Testis (tissue), 2 donors: ENCODE measurements at regions not wholly inside any gene's neighbourhood (a gene's known extent, or its start where the extent isn't known, plus 50 kb on each side); places are given as distances from the start of the nearest gene placed in this dataset.

Source experiments
- POLR2A ChIP-seq: fragments of 450-650 bp; IDR thresholded peaks from one replicate; pipeline ENCODE4 v1.6.1; 2017; ENCODE audit warnings: antibody characterized with exemption, mild to moderate bottlenecking, moderate library complexity
- TF ChIP-seq, protein P1 (sequence below), 3 experiments: fragments of 450-650 bp in 2 of 3; fragments of 200-600 bp in 1 of 3; sonication (generic) in 1 of 3; IDR thresholded peaks; one replicate each; pipeline ENCODE4 v1.5.1; 2016 to 2019; ENCODE audit warnings: antibody characterized with exemption in 3 of 3, mild to moderate bottlenecking in 2 of 3, moderate library complexity in 1 of 3

DNA sequence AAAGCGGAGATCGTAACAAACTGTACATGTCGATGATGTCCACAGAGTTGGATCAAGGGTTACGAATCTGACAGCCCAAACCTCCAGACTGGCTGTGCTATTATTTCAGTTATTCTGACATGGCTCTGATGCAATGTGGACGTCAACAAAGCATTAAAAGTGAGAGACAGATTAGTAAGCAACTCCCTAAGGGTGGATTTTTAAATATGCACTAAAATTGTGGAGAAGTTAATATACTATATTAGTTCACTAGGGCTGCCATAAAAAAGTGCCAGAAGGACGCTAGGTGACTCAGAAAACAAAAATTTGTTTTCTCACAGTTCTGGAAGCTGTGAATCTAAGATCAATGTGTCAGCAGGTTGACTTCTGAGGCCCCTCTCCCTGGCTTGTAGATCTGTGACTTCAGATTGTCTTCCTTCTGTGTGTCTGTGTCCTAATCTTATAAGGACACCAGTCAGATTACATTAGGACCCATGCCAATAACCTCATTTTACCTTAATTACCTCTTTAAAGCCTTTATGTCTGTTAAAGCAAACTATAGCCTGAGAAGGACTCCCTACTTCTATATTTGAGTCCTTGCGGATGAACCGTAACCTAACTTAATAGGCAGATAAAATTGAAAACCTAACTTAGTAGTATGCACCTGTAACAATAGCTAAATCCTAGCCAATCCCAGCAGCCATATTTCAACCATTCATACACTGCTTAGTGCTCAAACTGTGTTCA, 66.0 kb upstream of the BACH1 start:
- TF ChIP-seq, protein P1, sequence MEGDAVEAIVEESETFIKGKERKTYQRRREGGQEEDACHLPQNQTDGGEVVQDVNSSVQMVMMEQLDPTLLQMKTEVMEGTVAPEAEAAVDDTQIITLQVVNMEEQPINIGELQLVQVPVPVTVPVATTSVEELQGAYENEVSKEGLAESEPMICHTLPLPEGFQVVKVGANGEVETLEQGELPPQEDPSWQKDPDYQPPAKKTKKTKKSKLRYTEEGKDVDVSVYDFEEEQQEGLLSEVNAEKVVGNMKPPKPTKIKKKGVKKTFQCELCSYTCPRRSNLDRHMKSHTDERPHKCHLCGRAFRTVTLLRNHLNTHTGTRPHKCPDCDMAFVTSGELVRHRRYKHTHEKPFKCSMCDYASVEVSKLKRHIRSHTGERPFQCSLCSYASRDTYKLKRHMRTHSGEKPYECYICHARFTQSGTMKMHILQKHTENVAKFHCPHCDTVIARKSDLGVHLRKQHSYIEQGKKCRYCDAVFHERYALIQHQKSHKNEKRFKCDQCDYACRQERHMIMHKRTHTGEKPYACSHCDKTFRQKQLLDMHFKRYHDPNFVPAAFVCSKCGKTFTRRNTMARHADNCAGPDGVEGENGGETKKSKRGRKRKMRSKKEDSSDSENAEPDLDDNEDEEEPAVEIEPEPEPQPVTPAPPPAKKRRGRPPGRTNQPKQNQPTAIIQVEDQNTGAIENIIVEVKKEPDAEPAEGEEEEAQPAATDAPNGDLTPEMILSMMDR (IDR thresholded peaks at IDR 0.05): no peak
- TF ChIP-seq POLR2A: no peak
